Activated T-cell treated with anti-CD3 and anti-CD28 coated beads for 4 hours (primary cell): ENCODE measurements at regions not wholly inside any gene's neighbourhood (a gene's known extent, or its start where the extent isn't known, plus 50 kb on each side); places are given as distances from the start of the nearest gene placed in this dataset.
"Not testable (repeated sequence)": the region's sequence is repeated elsewhere in the genome, so short reads cannot be mapped to it uniquely, and the experiment has no call there.

ENCODE experiments used
- DNase-seq: peaks from one replicate; pipeline ENCODE4 v3.0.0-alpha.2; 2020

DNA sequence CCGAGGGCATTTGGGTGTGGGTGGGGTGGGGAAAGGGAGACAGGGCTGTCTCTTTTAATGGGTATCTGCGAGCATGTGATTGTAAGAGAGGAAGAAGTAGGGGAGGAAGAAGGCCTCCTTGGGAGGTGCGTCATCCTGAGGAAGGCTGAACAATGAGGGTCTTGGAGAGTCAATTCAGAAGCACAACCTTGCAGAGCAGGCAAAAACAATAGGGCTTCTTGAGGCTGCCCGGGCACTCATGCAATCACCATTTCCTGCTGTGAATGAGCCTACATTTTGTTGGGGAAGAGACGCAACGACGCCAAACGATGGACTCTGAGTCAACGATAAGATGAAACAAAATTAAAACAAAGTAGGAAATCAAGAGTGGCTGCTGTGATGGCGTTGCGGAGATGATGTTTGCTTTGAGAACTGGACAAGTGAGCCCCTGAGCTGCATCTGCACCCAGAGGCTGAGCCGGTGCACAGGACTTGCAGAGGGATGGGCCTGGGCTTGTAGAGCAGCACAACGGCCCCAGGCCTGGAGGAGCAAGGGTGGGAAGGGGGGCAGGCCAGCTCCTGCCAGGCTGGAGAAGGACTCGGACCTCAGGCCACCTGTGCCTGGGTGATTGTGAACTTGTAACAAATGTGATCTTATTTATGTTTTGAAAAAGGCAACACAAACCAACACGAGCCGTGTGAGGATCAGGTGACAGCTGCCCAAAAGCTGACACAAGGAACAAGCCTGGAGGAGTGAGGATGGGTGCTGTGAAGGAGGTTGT lies 92.3 kb upstream of the B3GAT1 start:
- DNase-seq, result no peak

DNA sequence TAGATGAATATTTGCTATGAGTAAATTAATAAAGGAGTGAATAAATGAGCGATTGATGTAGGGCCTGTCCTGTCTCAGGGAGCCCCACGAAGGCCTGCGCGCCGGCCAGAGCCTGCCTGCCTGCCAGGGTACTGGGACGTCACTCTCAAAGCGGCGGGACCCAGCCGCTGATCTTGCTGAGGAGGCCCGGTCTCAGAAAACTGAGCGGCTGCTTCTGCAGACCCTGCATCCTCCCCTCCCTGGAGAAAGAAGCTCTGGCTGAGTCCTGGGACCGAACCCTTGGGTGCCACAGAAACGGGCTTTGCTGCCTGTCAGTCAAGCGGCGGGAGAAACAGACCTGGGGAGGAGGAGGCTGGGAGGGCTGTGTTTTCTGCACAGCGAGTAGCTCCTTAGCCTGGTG lies 91.6 kb upstream of the B3GAT1 start:
- DNase-seq, result no peak

DNA sequence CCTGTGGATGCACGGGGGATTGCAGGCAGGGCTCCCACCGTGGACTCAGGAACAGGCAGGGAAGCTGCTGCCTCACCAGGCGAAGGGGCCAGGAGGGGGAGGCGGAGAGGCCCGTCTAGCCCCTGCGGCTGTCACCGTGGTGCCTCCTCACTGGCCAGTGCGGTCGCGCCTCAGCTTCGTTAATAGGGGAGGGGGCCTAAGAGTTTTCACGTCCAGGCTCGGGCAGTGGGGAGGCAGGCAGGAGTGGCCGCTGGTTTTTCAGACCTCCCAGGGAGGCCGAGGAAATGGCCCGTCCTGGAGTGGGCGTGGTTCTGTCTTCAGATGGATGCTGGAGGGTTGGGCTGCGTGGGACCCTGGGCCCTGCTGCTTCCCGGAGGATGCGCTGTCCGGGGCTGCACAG lies 91.1 kb upstream of the B3GAT1 start:
- DNase-seq, result no peak

DNA sequence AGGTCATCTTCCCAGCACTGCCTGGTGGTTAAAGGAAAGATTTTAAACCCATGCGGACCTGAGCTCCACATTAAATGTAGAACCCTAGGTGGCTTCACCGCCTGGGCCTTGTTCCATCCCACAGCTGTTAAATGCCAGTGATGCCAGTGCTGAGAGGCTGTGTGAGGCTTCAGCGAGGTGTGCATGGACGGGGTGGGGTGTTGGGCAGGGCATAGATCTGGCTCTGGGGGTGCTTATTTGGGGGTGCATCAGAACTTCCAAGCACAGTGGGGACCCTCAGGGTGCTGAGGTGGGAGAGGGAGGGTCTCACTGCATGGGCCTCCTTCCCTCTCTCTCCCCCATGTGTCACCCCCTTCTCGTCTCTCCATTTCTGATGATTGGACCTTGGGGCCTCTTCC lies 90.1 kb upstream of the B3GAT1 start:
- DNase-seq, result no peak

DNA sequence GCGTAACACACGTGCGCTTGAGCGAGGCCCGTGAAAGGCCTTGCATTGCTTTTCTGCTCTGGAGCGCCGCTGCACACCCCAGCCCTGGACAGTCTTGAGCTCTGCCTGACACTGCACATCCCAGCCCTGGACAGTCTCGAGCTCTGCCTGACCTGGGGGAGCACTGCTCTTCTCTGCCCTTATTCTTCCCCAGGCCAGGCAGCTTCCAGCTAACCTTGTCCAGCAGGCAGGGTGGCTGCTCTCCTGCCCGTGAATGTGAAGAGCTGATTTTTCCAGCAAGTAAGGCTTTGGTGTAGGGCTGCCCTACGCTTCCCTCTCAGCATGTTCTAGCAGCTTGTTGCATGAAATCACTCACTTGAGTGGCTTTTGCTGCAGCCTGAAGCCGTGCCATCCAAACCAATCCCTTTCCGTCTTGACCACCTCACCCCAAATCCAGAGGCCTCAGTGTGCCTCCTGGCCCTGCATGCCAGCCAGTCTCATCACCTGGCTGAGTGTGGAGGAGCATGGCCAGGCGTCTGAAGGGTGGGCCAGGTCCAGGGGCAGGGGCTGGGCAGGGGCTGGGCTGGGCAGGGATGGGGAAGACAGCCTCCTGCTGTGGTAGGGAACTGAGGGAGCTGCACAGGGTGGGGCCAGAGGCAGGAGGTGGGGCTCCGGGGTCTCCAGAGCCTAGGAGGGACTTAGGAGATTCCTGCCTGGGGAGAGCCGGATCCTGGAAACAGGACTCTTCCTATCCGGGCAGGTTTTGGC lies 89.5 kb upstream of the B3GAT1 start:
- no peak for DNase-seq

DNA sequence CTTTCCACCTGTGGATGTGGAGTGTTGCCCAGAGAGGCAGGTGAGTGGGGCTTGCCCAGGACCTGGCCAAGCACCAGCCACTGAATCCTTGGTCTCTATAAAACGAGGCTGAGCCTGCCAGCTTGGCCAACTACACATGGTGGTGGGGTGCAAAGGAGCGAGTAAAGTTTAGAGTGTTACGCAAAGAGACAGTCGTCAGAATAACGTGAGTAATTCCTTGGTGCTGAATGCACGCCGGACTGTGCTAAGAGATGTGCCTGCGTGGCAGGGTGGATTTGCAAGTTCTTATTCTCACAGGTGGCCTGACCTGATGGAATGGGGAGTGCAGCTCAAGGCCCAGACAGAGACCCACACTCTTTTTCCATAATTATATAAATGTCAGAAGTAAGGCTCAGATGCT lies 88.6 kb upstream of the B3GAT1 start:
- DNase-seq, result no peak

DNA sequence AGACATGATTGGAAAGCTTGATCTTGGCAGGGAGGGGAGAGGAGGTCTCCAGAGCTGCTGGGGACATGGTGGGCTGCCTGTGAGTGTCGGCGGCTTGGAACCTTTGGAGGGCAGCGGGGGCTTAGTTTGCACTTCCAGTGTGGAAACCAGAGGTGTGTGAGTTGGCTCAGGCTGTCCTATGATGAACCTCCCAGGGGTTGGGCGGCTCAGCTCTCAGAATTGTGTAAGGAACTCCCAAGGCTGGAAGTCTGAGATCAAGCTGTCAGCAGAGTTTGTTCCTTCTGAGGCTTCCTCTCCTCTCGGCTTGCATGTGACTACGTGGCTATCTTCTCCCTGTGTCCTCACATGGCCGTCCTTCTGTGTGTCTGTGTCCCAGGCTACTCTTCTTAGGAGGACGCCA lies 87.9 kb upstream of the B3GAT1 start:
- no peak for DNase-seq

DNA sequence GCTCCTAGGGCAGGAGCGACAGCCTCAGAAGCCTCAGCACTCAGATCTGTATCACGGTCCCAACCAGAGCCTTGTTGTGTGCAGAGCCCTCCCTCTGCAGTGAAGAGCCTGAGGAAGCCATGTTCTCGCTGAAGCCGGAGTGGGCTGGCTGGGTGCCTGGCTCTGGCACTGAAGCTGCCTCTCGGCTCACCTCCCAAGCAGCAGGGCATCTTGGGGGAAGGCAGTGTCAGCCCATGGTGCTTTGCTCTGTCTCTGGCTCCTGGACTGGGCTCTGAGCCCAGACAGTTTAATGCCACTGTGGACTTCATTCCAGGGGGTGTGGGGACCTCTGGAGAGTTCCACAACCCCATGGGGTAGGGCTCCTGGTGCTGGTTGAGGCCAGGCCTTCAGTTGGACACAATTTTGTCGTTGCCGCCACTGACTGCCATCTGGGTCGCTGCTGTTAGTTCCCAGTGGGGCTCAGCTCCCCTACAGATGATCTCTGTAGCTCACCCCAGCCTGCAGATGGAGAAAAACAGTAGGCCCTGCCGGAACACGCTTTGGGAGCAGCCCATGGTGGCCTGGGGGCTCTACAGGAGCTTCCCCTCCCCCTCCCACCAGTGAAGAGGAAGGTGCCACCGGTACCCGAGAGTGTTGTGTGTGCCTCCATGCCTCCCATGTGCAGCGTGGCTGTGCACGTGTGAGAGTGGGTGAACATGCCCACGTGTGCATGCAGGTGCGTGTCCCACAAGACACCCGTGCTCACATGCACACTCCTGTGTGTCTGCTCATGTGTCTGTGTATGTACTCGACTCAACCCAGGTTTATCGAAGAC lies 86.5 kb upstream of the B3GAT1 start:
- no peak for DNase-seq

DNA sequence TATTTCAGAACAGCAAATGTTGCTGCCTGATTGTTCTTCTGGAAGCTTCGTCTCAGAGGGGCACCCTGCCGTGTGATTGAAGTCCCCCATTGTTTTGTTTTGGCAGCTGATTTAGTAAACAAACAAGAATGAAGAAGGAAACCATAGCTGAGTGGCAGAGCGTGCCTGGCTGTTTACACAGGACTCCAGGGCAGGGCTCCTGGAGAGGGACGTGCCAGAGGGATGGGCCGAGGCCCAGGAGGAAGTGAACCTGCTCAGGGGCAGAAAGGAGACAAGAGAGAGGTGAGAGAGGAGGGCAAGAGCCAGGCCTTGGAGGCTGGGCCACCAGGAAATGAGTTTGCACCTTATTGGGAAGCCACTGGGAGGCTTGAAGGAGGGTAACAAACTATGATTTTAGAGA lies 85.5 kb upstream of the B3GAT1 start:
- no peak for DNase-seq

DNA sequence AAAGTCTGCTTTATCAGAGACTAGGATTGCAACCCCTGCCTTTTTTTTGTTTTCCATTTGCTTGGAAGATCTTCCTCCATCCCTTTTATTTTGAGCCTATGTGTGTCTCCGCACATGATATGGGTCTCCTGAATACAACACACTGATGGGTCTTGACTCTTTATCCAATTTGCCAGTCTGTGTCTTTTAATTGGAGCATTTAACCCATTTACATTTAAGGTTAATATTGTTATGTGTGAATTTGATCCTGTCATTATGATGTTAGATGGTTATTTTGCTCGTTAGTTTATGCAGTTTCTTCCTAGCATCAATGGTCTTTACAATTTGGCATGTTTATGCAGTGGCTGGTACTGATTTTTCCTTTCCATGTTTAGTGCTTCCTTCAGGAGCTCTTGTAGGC lies 84.0 kb upstream of the B3GAT1 start:
- not testable (repeated sequence) for DNase-seq

DNA sequence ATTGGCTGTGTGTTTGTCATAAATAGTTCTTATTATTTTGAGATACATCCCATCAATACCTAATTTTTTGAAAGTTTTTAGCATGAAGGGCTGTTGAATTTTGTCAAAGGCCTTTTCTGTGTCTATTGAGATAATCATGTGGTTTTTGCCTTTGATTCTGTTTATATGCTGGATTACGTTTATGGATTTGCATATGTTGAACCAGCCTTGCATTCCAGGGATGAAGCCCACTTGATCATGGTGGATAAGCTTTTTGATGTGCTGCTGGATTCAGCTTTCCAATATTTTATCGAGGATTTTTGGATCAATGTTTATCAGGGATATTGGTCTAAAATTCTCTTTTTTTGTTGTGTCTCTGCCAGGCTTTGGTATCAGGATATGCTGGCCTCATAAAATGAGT lies 82.4 kb upstream of the B3GAT1 start:
- DNase-seq, result not testable (repeated sequence)

DNA sequence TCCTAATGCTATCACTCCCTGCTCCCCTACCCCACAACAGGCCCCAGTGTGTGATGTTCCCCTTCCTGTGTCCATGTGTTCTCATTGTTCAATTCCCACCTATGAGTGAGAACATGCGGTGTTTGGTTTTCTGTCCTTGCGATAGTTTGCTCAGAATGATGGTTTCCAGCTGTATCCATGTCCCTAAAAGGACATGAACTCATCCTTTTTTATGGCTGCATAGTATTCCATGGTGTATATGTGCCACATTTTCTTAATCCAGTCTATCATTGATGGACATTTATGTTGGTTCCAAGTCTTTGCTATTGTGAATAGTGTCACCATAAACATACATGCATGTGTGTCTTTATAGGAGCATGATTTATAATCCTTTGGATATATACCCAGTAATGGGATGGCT lies 80.4 kb upstream of the B3GAT1 start:
- DNase-seq, result not testable (repeated sequence)

DNA sequence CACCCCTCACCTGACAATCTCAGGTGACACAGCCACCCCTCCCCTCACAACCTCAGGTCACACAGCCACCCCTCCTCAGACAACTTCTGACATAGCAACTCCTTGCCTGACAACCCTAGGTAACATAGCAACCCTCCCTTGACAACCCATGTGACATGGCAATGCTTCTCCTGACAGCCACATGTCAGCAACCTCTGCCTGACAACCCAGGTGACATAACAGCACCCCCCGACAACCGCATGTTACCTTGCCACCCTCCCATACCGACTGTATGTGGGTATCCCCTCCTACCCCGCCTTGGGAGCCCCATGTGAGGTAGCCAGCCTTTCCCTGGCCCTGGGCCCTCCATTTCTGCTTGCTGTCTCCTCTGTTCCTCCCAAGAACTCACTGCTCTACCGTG lies 77.7 kb upstream of the B3GAT1 start:
- no peak for DNase-seq

DNA sequence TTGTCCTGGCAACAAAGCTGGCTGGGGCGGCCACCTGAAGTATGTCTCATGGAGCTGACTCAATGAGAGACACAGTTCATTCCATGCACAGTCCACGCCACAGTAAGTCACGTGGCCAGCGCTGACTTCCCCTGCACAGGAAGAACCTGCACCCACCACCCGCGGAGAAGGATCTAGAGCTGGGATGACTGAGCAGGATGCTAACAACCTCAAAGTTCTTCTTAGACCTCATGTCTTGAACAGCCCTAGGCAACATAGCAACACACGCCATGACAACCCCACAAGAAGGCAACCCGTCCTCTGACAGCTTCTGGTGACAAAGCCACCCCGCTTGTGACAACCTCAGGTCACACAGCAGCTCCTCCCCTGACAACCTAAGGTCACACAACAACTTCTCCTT lies 76.9 kb upstream of the B3GAT1 start:
- DNase-seq, result no peak

DNA sequence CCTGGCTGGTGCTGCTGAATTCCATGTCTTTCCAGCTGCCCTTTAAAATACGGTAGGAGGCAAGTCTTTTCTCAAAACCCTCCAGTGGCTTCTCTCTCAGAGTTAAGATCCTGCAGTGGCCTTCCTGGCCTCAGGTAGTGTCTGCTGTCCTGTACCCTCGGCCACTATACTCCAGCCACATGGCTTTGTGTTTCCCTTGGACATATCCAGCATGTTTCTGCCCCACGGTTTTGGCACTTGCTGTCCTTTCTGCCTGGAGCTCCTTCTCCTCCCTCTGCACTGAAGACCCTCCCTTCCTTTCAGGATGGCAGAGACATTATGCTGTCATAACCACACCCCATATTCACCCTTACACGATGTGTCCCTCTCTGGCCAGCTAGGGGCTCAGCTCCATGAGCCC lies 76.5 kb upstream of the B3GAT1 start:
- DNase-seq, result no peak

DNA sequence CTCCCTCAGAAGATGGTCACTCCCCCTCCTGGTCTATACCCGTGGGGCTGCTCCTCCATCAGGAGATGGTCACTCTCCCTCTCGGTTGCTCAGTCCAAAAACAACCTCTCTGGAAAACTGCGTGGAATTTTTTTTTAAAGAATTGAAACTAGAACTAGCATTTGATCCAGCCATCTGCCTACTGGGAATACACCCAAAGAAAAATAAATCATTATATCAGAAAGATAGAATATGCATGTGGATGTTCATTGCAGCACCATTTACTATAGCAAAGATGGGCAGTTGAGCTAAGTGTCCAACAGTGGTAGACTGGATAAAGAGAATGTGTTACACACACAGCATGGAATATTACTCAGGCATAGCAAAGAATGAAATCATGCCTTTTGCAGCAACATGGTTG lies 75.7 kb upstream of the B3GAT1 start:
- no peak for DNase-seq

DNA sequence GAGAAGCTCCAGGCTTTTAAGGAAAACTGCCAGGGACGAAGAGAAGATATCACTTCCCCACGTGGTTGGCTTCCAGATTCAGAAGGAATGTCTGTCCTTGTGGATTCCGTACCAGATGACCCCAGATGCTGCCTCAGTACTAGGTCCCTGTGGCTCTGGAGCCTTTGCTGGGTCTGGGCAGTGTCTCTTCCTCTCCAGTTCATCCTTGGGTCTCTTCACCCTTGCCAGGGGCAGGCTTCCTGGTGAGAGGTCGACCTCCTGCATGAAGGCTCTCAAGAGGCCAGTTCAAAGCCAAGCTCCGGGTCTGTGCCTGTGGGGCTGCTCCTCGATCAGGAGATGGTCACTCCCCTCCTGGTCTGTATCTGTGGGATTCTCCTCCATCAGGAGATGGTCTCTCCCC lies 74.7 kb upstream of the B3GAT1 start:
- no peak for DNase-seq

DNA sequence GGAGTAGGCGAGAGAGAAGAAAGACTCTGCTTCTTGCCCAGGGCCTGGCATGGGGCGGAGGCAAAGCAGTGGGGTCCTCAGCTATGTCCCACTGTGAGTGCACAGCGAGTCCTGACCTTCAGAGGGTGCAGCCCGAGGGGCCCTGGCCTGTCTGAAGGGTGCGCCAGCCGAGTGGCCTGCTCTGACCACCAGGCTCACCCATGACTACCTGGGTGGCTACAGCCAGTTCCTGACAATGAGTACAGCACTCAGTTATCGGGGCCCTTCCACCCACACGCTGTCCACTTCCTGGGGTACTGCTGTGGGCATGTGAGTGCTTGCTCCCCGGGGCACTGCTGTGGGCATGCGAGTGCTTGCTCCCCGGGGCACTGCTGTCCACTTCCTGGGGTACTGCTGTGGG lies 74.1 kb upstream of the B3GAT1 start:
- DNase-seq, result no peak

DNA sequence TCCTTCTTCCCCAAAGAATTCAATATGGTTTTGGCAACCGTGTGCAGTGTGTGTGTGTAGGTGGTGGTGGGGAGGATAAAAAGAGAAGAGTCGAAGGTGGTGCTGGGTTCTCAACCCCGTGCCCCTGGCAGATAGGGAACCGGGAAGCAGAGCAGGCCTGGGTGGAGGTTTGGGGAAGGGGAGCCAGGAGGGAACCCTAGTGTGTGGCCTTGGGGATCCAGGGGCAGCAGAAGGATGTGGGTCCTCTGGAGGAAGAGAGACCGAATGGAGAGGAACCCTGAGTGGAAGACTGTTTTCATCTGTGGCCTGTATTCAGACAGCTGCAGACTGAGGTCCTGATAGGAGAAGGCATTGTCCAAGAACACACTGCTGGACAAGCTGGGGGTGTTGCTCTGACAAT lies 73.3 kb upstream of the B3GAT1 start:
- DNase-seq, result no peak

DNA sequence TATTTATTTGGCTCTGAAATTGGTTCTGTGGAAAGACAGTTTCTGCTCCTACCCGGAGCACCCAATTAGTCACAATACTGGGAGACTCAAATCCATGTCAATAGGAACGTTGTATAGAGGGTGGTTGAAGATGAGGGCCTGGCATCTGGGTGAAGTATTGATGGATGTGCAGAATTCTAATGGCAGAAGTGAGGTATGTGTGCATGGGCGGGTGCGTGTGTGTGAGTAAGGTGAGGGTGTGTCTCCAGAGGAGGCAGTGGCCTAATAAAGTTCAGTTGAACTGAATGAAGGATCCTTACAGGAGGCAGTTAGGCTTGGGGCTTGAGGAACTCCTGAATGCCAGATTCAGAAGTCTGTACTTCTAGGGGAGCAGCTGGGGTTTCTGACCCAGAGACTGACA lies 71.8 kb upstream of the B3GAT1 start:
- DNase-seq, result no peak

DNA sequence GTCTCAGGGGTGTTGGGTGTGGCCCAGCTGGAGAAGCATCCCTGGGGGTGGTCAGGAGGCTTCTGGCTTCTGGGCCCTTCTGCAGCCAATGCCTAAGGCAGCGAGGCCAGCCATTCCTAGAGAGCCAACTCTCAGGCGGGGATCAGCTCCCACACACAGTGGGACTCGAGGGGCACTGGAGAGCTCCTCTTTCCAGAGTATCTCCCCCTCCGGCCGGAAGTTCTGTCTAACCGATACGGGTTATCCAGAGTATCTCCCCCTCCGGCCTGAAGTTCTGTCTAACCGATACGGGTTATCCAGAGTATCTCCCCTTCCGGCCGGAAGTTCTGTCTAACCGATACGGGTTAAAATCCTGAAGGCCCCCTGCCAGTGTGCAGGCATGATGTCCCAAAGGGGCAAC lies 71.2 kb upstream of the B3GAT1 start:
- DNase-seq, result no peak

DNA sequence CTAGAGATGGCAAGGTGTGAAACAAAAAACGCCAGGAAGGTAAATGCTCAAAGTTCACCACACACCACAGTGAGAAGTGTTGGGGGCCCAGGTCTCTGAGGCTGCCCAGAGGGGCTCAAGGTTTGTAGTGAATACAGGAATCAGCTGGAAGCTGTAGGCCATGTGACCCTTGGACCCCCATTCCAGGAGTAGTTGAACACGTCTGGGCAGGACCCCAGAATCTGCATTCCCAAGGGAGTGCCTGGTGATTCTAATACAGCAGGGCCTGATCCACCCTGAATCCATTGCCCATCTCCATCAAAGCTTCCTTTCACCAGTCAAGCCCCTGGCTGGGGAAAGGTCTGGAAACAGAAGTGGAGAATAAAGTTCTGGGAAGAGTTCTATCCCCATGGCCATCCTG lies 70.8 kb upstream of the B3GAT1 start:
- DNase-seq, result no peak

DNA sequence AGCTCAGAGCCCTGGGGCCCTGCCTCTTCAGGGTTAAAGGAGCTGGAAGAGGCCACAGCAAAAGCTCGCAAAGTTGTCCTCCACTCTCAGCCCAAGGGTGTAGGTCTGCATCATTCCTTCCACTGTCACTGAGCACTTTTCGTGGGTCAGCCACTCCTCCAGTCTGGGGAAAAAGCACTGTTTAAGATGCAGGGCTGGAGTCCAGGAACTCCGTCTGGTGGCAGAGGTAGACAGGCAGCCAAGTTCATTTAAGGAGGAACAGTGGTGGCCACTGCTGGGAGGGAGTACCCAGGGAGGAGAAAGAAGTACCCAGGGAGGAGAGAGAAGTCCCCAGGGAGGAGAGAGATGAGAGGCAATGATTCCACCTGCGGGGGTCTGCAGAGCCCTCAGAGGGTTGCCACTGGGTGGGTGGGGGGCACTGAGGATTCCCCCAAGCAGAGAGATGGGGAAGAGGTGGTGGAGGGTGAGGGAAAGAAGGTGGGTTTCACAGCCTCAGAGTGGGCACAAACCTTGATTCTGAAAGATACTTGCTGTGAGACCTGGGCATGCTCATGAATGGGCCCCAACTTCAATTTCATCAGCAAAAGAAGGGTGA lies 70.0 kb upstream of the B3GAT1 start:
- DNase-seq, result no peak

DNA sequence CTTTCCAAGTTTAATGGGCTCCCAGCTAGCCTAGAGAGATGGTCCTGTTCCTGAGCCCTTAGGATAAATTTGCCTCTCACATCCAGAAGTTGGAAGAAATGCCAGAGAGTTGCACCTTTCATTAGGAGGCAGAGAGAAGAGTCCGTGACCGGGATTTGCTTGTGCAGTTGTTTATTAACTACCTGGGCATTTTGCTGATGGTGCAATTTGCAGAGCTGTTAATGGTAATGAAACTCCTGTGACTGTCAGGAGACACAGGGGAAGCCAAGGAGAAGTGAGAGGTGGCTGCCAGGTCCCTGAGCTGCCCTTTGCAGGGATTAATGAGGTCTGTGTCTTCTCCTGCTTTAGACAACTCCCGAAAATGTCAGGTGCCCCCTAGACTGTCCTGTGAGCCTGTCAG lies 69.1 kb upstream of the B3GAT1 start:
- DNase-seq, result no peak
